PC-3 (cell line): ENCODE measurements at regions not wholly inside any gene's neighbourhood (a gene's known extent, or its start where the extent isn't known, plus 50 kb on each side); places are given as distances from the start of the nearest gene placed in this dataset.

Experiments used
- CTCF ChIP-seq: fragments of 300-600 bp; sonication (generic); conservative IDR thresholded peaks from 2 replicates; pipeline ENCODE4 v1.5.1; 2017; ENCODE audit warnings: antibody characterized with exemption, low read depth, mild to moderate bottlenecking, low read length
- EZH2 ChIP-seq: fragments of 300-600 bp; sonication (generic); IDR thresholded peaks from one replicate; pipeline ENCODE4 v1.6.1; 2017; ENCODE audit warnings: antibody characterized with exemption, mild to moderate bottlenecking, low read length; ENCODE audit not compliant: unreplicated experiment
- EZH2phosphoT487 ChIP-seq: fragments of 300-600 bp; sonication (generic); IDR thresholded peaks from 2 replicates; pipeline ENCODE4 v1.6.1; 2018; ENCODE audit warnings: mild to moderate bottlenecking, antibody characterized with exemption, low read length, borderline replicate concordance

- TF ChIP-seq CTCF, result no peak
- TF ChIP-seq EZH2, result no peak
- TF ChIP-seq EZH2phosphoT487, result no peak
Observed at GRCh38 chr2:211129798-211130197, 573.4 kb downstream of the CPS1 start.
